B cell (primary cell): ENCODE measurements at regions not wholly inside any gene's neighbourhood (a gene's known extent, or its start where the extent isn't known, plus 50 kb on each side); places are given as distances from the start of the nearest gene placed in this dataset.

Experiments used
- ATAC-seq: fragments of 200-7000 bp; cut with Tn5 transposase; one replicate; pipeline ENCODE4 v1.10.0; 2021; ENCODE audit warnings: low read depth, mild to moderate bottlenecking, moderate number of reproducible peaks, moderate library complexity
- CTCF ChIA-PET: fragments of 350-600 bp; sonication (Branson Sonifier 250); formaldehyde crosslinking; loops from one replicate; lab custom pipeline; 2021; ENCODE audit warnings: antibody characterized with exemption, inconsistent platforms; lab: Charles Lee
- POLR2A ChIA-PET: fragments of 350-600 bp; sonication (Branson Sonifier 250); formaldehyde crosslinking; loops from one replicate; lab custom pipeline; 2021; ENCODE audit warnings: antibody characterized with exemption; lab: Charles Lee
- DNase-seq: peaks from one replicate; pipeline ENCODE4 v3.0.0; 2013
- H2AFZ ChIP-seq: 2 replicates; pipeline ENCODE4 v1.6.1; 2012; ENCODE audit warnings: mild to moderate bottlenecking, low read depth, low read length; ENCODE audit not compliant: insufficient read depth, poor library complexity, severe bottlenecking
- H3K27ac ChIP-seq, 2 donors: 1 replicate in 1 of 2; 2 replicates in 1 of 2; pipeline ENCODE4 v1.5.1; 2012 to 2013; ENCODE audit warnings: low read length in 2 of 2, mild to moderate bottlenecking in 2 of 2, moderate library complexity in 1 of 2
- H3K27me3 ChIP-seq, 4 experiments: fragments of 200-600 bp in 1 of 4; sonication (generic) in 1 of 4; replicated peaks in 1 of 4; 1 replicate in 2 of 4; 2 replicates in 2 of 4; pipeline versions ENCODE4 v1.6.1 to v1.7.0; 2013 to 2016; ENCODE audit warnings: low read length in 3 of 4, mild to moderate bottlenecking in 2 of 4, mixed read lengths in 1 of 4, moderate library complexity in 1 of 4; ENCODE audit not compliant: insufficient read depth in 4 of 4, control insufficient read depth in 3 of 4; ENCODE audit errors: control extremely low read depth in 1 of 4
- H3K36me3 ChIP-seq, 2 experiments: replicated peaks in 1 of 2; 1 replicate in 1 of 2; 2 replicates in 1 of 2; pipeline versions ENCODE4 v1.6.1 to v1.7.1; 2013; ENCODE audit warnings: low read length in 1 of 2; ENCODE audit not compliant: insufficient read depth in 2 of 2, control insufficient read depth in 1 of 2; ENCODE audit errors: control extremely low read depth in 1 of 2, extremely low read depth in 1 of 2
- H3K4me1 ChIP-seq, 2 donors: fragments of 200-600 bp in 1 of 2; sonication (generic) in 1 of 2; 1 replicate in 1 of 2; 2 replicates in 1 of 2; pipeline versions ENCODE4 v1.5.1 to v1.6.1; 2013 to 2017; ENCODE audit warnings: low read length in 2 of 2; ENCODE audit not compliant: control insufficient read depth in 2 of 2, insufficient read depth in 2 of 2
- H3K4me2 ChIP-seq: replicated peaks from 2 replicates; pipeline ENCODE3; 2012; ENCODE audit warnings: mild to moderate bottlenecking, low read depth, low read length; ENCODE audit not compliant: poor library complexity, severe bottlenecking
- H3K4me3 ChIP-seq, 5 experiments: fragments of 200-600 bp in 1 of 5; sonication (generic) in 1 of 5; 1 replicate in 3 of 5; 2 replicates in 2 of 5; pipeline versions ENCODE4 v1.5.1 to v1.7.0; 2011 to 2016; ENCODE audit warnings: low read length in 4 of 5, mild to moderate bottlenecking in 4 of 5, low read depth in 2 of 5, control low read depth in 1 of 5, moderate library complexity in 1 of 5; ENCODE audit not compliant: insufficient read depth in 1 of 5; ENCODE audit errors: control extremely low read depth in 1 of 5, extremely low read depth in 1 of 5
- H3K79me2 ChIP-seq: fragments of 200-600 bp; sonication (generic); one replicate; pipeline ENCODE4 v1.6.0; 2016; ENCODE audit warnings: low read length; ENCODE audit not compliant: control insufficient read depth, insufficient read depth
- H3K9ac ChIP-seq: fragments of 200-600 bp; sonication (generic); 2 replicates; pipeline ENCODE4 v1.6.1; 2017; ENCODE audit warnings: mild to moderate bottlenecking, low read length, moderate library complexity
- H3K9me3 ChIP-seq, 3 donors: one replicate each; pipeline versions ENCODE4 v1.6.1 to v1.7.1; 2013; ENCODE audit warnings: low read length in 2 of 3; ENCODE audit not compliant: control insufficient read depth in 2 of 3, insufficient read depth in 1 of 3; ENCODE audit errors: control extremely low read depth in 1 of 3
- H4K20me1 ChIP-seq: 2 replicates; pipeline ENCODE4 v1.6.0; 2012; ENCODE audit warnings: mild to moderate bottlenecking, low read length; ENCODE audit not compliant: insufficient read depth, control insufficient read depth, poor library complexity, severe bottlenecking
- H3K27ac Mint-ChIP-seq: one replicate; pipeline ENCODE4 v1.8.0; 2021; ENCODE audit warnings: mixed read lengths
- H3K27me3 Mint-ChIP-seq: one replicate; pipeline ENCODE4 v1.8.0; 2021; ENCODE audit warnings: mixed read lengths
- H3K4me1 Mint-ChIP-seq: one replicate; pipeline ENCODE4 v1.8.0; 2021; ENCODE audit warnings: mixed read lengths
- H3K4me3 Mint-ChIP-seq: one replicate; pipeline ENCODE4 v1.8.0; 2021; ENCODE audit warnings: mixed read lengths
- H3K9me3 Mint-ChIP-seq: one replicate; pipeline ENCODE4 v1.8.0; 2022; ENCODE audit warnings: mixed read lengths; ENCODE audit not compliant: insufficient read depth
- CTCF ChIP-seq: fragments of 200-600 bp; IDR thresholded peaks from one replicate; pipeline ENCODE4 v1.8.0; 2022; ENCODE audit warnings: antibody characterized with exemption, mild to moderate bottlenecking
- EZH2 ChIP-seq: IDR thresholded peaks from 2 replicates; pipeline ENCODE4 v1.6.1; 2012; ENCODE audit warnings: borderline replicate concordance, low read depth, mild to moderate bottlenecking, moderate library complexity, low read length; ENCODE audit not compliant: insufficient read depth, poor library complexity, severe bottlenecking
- WGBS: methylation state at CpG from one replicate; pipeline ENCODE4 v1.1.5; 2013; ENCODE audit warnings: missing lambda C conversion rate; ENCODE audit not compliant: insufficient coverage; 5-methylcytosine and 5-hydroxymethylcytosine counted together
- intact Hi-C: fragments of 100-400 bp; cut with micrococcal nuclease; formaldehyde crosslinking; loops from one replicate; pipeline ENCODE4 v1.10.0; 2022

GRCh38 chr7:142248-142941 lies 50.0 kb upstream of the FAM20C start:
- Histone ChIP-seq H3K36me3 (no peaks in the 10 kb centered on the region), H3K4me3 (no peak overlapping the region), H3K27me3 (no peaks in the 10 kb centered on the region), H3K4me2 (no peak overlapping the region), H3K9ac (no peak overlapping the region), H2AFZ (no peak overlapping the region), H3K79me2 (no peaks in the 10 kb centered on the region), H3K4me1 (peaks cover 18 to 20% of the 10 kb centered on the region in 2 donors), H3K27ac (no peak overlapping the region), H3K9me3 (peaks cover 0 to 10% (median 2%) of the 10 kb centered on the region in 3 donors), H4K20me1 (no peaks in the 10 kb centered on the region)
- DNase-seq (no peak), ATAC-seq (no peak)
- intact Hi-C loops: no loop called here
- Mint-ChIP-seq H3K9me3 (no peaks in the 10 kb centered on the region), H3K4me1 (peaks cover 25% of the 10 kb centered on the region), H3K4me3 (no peak overlapping the region), H3K27me3 (no peaks in the 10 kb centered on the region), H3K27ac (no peak overlapping the region)
- CTCF ChIA-PET: no interaction called here
- POLR2A ChIA-PET: no interaction called here
- WGBS: 97% methylated on average over 12 of the region's 12 CpGs
- TF ChIP-seq EZH2 (no peak), CTCF (no peak)
